Small intestine (tissue), 7 donors: ENCODE measurements at regions not wholly inside any gene's neighbourhood (a gene's known extent, or its start where the extent isn't known, plus 50 kb on each side); places are given as distances from the start of the nearest gene placed in this dataset.
"Not testable (repeated sequence)": the region's sequence is repeated elsewhere in the genome, so short reads cannot be mapped to it uniquely, and the experiment has no call there.

Source experiments
- DNase-seq, 2 donors: peaks; one replicate each; pipeline versions ENCODE4 v3.0.0 to v3.0.0-alpha.2; 2013
- FAIRE-seq: peaks from 2 replicates; lab custom pipeline; 2012; peaks lifted over from hg19 to GRCh38; lab: Jason Lieb, UNC
- H3K27ac ChIP-seq, 3 donors: one replicate each; pipeline ENCODE4 v1.5.1; 2013; ENCODE audit warnings: low read length in 2 of 3, mild to moderate bottlenecking in 2 of 3, control low read depth in 1 of 3, inconsistent platforms in 1 of 3, low read depth in 1 of 3, moderate library complexity in 1 of 3
- H3K27me3 ChIP-seq, 3 donors: one replicate each; pipeline ENCODE4 v1.6.1; 2013; ENCODE audit warnings: low read length in 3 of 3, inconsistent platforms in 1 of 3; ENCODE audit not compliant: control insufficient read depth in 3 of 3, insufficient read depth in 3 of 3
- H3K36me3 ChIP-seq, 3 donors: one replicate each; pipeline ENCODE4 v1.6.1; 2013; ENCODE audit warnings: low read length in 3 of 3, inconsistent platforms in 1 of 3, low read depth in 1 of 3, mild to moderate bottlenecking in 1 of 3, moderate library complexity in 1 of 3; ENCODE audit not compliant: control insufficient read depth in 3 of 3, insufficient read depth in 2 of 3
- H3K4me1 ChIP-seq, 3 donors: one replicate each; pipeline ENCODE4 v1.6.1; 2013; ENCODE audit warnings: low read length in 2 of 3, inconsistent platforms in 1 of 3, low read depth in 1 of 3, mild to moderate bottlenecking in 1 of 3, moderate library complexity in 1 of 3; ENCODE audit not compliant: control insufficient read depth in 3 of 3, insufficient read depth in 2 of 3
- H3K4me3 ChIP-seq, 3 donors: one replicate each; pipeline ENCODE4 v1.5.1; 2013; ENCODE audit warnings: low read length in 3 of 3, control low read depth in 1 of 3, inconsistent platforms in 1 of 3, low read depth in 1 of 3, mild to moderate bottlenecking in 1 of 3, moderate library complexity in 1 of 3
- H3K9me3 ChIP-seq, 2 donors: one replicate each; pipeline ENCODE4 v1.6.1; 2013; ENCODE audit warnings: low read depth in 1 of 2, low read length in 1 of 2; ENCODE audit not compliant: control insufficient read depth in 2 of 2, insufficient read depth in 1 of 2
- WGBS, 3 donors: extraction: QIAGEN DNeasy Blood & Tissue Kit; methylation state at CpG; one replicate each; pipeline ENCODE4 v1.1.7; 2013; 5-methylcytosine and 5-hydroxymethylcytosine counted together
- donor health status: healthy with polysubstance abuse.
- donor health status: control.
- donor health status: control.
- donor health status: Bipolar disorder and iron deficiency.
- donor health status: healthy.

- not testable (repeated sequence) for H3K9me3 ChIP-seq, H3K4me3 ChIP-seq, FAIRE-seq, DNase-seq, H3K36me3 ChIP-seq, H3K4me1 ChIP-seq, H3K27ac ChIP-seq, H3K27me3 ChIP-seq
- 84 to 93% (median 85%) methylated on average over 9 to 12 of the region's 18 CpGs for WGBS, 3 donors
Observed at GRCh38 chr21:9663914-9664729, 857.3 kb upstream of the TPTE start.

- H3K36me3 ChIP-seq, DNase-seq, H3K4me1 ChIP-seq, H3K27me3 ChIP-seq, H3K9me3 ChIP-seq, FAIRE-seq, H3K4me3 ChIP-seq, H3K27ac ChIP-seq: not testable (repeated sequence)
- 83 to 96% (median 89%) methylated on average over 6 to 8 of the region's 10 CpGs for WGBS, 3 donors
Observed at GRCh38 chr21:9675811-9676210, 845.6 kb upstream of the TPTE start.

- not testable (repeated sequence) for FAIRE-seq, H3K36me3 ChIP-seq, H3K9me3 ChIP-seq, H3K4me1 ChIP-seq, H3K27me3 ChIP-seq, H3K27ac ChIP-seq, H3K4me3 ChIP-seq, DNase-seq
- WGBS, 3 donors, result 44 to 67% methylated on average over 4 to 7 of the region's 18 CpGs; no CpG with 5 or more reads in 1 of the 3 donors
Observed at GRCh38 chr21:9679029-9679428, 842.4 kb upstream of the TPTE start.

- not testable (repeated sequence) for H3K4me1 ChIP-seq, H3K36me3 ChIP-seq, FAIRE-seq, H3K27ac ChIP-seq, H3K9me3 ChIP-seq, DNase-seq, H3K4me3 ChIP-seq, H3K27me3 ChIP-seq
- 76 to 91% (median 85%) methylated on average over 6 to 12 of the region's 14 CpGs for WGBS, 3 donors
Observed at GRCh38 chr21:9688945-9689344, 832.4 kb upstream of the TPTE start.

- H3K9me3 ChIP-seq, H3K4me3 ChIP-seq, H3K27ac ChIP-seq, H3K27me3 ChIP-seq, H3K36me3 ChIP-seq, H3K4me1 ChIP-seq, FAIRE-seq, DNase-seq: not testable (repeated sequence)
- WGBS, 3 donors, result 73 to 82% (median 81%) methylated on average over 6 to 7 of the region's 8 CpGs
Observed at GRCh38 chr21:9690981-9691380, 830.4 kb upstream of the TPTE start.

- H3K4me3 ChIP-seq, H3K4me1 ChIP-seq, FAIRE-seq, DNase-seq, H3K27me3 ChIP-seq, H3K36me3 ChIP-seq, H3K27ac ChIP-seq, H3K9me3 ChIP-seq: not testable (repeated sequence)
- WGBS, 3 donors, result 50 to 76% (median 59%) methylated on average over 6 of the region's 6 CpGs
Observed at GRCh38 chr21:9695759-9696158, 825.6 kb upstream of the TPTE start.

- not testable (repeated sequence) for H3K4me1 ChIP-seq, DNase-seq, H3K4me3 ChIP-seq, FAIRE-seq, H3K27me3 ChIP-seq, H3K9me3 ChIP-seq, H3K27ac ChIP-seq, H3K36me3 ChIP-seq
- WGBS, 3 donors, result 81 to 86% (median 86%) methylated on average over 3 of the region's 8 CpGs
Observed at GRCh38 chr21:9697751-9698150, 823.6 kb upstream of the TPTE start.

GRCh38 chr21:9705016-9705415 lies 816.4 kb upstream of the TPTE start:
- H3K9me3 ChIP-seq, DNase-seq, H3K4me3 ChIP-seq, H3K27ac ChIP-seq, H3K27me3 ChIP-seq, FAIRE-seq, H3K36me3 ChIP-seq, H3K4me1 ChIP-seq: not testable (repeated sequence)
- WGBS, 3 donors, result 77 to 92% (median 90%) methylated on average over 14 to 37 of the region's 44 CpGs

- not testable (repeated sequence) for H3K36me3 ChIP-seq, H3K27me3 ChIP-seq, H3K9me3 ChIP-seq, H3K4me3 ChIP-seq, H3K4me1 ChIP-seq, H3K27ac ChIP-seq, FAIRE-seq, DNase-seq
- WGBS, 3 donors, result 76 to 88% (median 86%) methylated on average over 22 to 33 of the region's 63 CpGs
Observed at GRCh38 chr21:9705455-9705854, 815.9 kb upstream of the TPTE start.
